ENCODE measurements at regions not wholly inside any gene's neighbourhood (a gene's known extent, or its start where the extent isn't known, plus 50 kb on each side); places are given as distances from the start of the nearest gene placed in this dataset.
"Not testable (repeated sequence)": the region's sequence is repeated elsewhere in the genome, so short reads cannot be mapped to it uniquely, and the experiment has no call there.

DNA sequence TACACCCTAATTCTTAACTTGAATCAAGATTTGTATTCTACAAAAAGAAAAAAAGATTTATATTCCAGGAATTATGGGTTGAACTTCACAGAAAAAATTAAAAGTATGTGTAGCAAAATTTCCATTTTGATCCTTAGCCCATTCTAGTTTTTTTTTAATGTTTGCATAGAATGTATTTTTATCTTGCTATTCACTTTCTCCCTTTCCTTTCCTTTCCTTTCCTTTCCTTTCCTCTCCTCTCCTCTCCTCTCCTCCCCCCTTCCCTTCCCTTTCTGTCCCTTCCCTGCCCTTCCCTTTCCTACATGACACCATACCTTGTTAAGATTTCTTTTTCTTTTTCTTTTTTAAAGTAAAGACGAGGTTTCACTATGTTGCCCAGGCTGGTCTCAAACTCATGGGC lies 542.5 kb upstream of the PTGER4 start:
- TF ChIP-seq CTCF (conservative IDR thresholded peaks at IDR 0.05; ENCODE audit: low read depth), result no peak
- ChIA-PET POLR2A (ENCODE audit: low non-redundant PET) (no interaction called here), CTCF (no interaction called here)
- no peak overlapping the region for H3K27ac ChIP-seq
- no peak for DNase-seq (ENCODE audit: low spot score)

DNA sequence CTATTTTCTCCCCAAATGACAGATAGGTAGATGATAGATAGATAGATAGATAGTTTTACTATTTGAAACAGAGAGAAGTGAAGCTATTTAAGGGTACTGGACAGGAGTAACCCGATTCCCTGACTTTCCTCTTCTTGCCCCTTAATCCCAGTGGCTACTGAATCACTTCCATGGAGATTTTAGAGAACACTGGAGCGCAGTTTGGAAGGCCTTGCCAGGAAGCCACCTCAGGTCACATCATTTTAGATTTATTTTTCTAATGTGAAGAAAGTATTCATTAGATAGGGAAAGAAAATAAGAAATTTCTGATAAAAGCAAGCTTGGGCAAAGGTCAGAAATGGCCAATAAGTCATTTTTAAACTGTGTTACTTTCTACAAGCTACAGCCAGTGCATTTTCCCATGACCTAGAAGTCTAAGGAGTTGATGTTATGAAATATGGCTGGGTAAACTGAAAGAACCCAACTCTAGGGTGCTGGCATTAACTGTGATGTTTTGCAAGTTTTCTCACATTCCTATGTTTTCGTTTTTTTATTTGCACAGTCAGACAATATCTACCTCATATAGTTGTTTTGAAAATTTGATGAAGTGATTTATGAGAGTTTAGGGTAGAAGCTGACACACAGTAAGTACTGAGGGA lies 544.7 kb upstream of the PTGER4 start:
- ChIA-PET POLR2A (ENCODE audit: low non-redundant PET) (no interaction called here), CTCF (no interaction called here)
- TF ChIP-seq CTCF (conservative IDR thresholded peaks at IDR 0.05; ENCODE audit: low read depth), result no peak
- no peak for DNase-seq (ENCODE audit: low spot score)
- H3K27ac ChIP-seq, result no peak overlapping the region

DNA sequence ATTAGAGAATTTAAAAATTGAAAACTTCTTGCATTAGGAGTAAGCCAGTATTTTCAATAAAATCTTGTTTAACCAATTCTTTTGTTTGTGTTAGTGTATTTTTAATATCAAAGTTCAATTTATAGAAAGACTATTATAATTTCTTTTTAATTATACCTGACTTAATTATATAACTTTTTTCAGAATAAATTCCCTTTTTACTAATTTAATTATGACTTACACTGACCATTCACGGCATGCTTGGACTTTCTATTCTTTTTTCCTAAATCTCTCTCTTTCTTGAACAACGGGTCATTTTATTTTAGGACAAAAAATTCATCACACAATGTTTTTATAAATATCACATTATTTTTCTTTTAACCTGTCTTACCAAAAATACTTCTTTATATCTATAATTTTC lies 555.3 kb upstream of the PTGER4 start:
- ChIA-PET CTCF (no interaction called here), POLR2A (ENCODE audit: low non-redundant PET) (no interaction called here)
- no peak for TF ChIP-seq CTCF (conservative IDR thresholded peaks at IDR 0.05; ENCODE audit: low read depth)
- no peak for DNase-seq (ENCODE audit: low spot score)
- no peak overlapping the region for H3K27ac ChIP-seq

DNA sequence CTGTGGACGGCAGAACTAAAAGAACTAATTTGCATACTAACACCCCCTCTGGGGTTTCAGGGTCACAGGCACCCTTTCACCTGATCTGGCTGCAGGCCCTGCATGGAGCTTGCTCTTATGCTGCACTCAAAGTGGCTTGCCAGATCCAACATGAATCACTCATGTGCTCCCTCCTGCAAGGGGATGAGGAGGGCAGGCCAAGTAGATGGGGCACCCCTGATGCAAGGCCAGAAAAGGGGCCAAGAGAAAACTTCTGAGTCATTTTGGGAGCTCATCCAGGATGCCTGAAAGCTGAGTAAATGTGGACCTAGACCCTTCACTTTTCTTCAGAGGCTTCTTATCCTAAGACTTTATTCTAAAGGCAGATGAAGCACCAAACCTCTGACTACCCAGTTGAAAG lies 558.5 kb upstream of the PTGER4 start:
- CTCF ChIA-PET, result no interaction called here
- DNase-seq (ENCODE audit: low spot score), result no peak
- TF ChIP-seq CTCF (conservative IDR thresholded peaks at IDR 0.05; ENCODE audit: low read depth), result no peak
- H3K27ac ChIP-seq, result no peak overlapping the region
- POLR2A ChIA-PET (ENCODE audit: low non-redundant PET), result no interaction called here

DNA sequence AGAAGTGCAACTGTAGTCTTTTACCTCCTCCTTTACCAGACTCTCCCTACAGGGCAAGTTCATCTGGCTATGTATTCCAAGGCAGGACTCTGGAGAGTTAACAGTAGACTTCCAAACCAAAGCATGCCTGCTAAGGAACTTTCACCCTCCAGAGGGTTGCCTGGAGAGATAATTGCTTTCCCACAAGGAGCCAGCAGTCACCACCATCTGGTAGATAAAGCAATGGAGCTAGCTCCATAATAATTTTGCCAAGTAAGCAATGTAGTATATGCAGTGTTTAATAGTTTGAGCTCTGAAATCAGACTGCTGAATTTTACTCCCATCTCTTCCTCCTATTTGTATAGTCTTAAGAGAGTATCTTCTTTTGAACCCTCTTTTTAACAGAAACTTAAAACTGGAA lies 566.8 kb upstream of the PTGER4 start:
- TF ChIP-seq CTCF (conservative IDR thresholded peaks at IDR 0.05; ENCODE audit: low read depth), result no peak
- ChIA-PET POLR2A (ENCODE audit: low non-redundant PET) (no interaction called here), CTCF (no interaction called here)
- DNase-seq (ENCODE audit: low spot score), result no peak
- H3K27ac ChIP-seq, result no peak overlapping the region

- CTCF ChIA-PET; POLR2A ChIA-PET (ENCODE audit: low non-redundant PET); DNase-seq (ENCODE audit: low spot score); H3K27ac ChIP-seq: not testable (repeated sequence)
Measured at GRCh38 chr5:40111036-40111435, 568.7 kb upstream of the PTGER4 start.

DNA sequence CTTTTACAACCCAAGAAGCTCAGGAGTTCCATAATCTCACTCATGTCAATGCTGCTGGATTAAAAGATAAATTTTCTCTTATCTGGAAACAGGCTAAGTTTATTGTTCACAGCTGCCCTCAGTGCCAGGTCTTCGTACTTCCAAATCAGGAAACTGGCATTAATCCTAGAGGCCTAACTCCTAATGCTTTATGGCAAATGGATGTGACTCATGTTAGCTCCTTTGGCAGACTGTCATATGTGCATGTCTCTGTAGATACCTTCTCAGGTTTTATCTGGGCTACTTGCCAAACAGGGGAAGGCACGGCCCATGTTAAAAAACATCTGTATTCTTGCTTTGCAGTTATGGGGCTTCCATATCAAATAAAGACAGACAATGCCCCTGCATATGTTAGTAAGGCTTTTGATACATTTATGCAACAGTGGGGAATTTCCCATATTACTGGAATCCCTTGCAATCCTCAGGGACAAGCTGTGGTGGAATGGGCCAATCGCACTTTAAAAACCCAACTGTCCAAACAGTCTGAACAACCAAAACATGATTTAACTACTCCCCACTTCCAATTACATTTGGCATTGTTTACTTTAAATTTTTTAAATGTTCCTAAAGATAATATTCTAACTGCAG lies 570.8 kb upstream of the PTGER4 start:
- H3K27ac ChIP-seq; POLR2A ChIA-PET (ENCODE audit: low non-redundant PET): not testable (repeated sequence)
- DNase-seq (ENCODE audit: low spot score), result peak; percentile 24
- CTCF ChIA-PET, result interaction anchor here (0.6 kb wide), 1 partner anchor 203 kb away, joined by 3 read pairs; no protein-coding TSS in a partner anchor

DNA sequence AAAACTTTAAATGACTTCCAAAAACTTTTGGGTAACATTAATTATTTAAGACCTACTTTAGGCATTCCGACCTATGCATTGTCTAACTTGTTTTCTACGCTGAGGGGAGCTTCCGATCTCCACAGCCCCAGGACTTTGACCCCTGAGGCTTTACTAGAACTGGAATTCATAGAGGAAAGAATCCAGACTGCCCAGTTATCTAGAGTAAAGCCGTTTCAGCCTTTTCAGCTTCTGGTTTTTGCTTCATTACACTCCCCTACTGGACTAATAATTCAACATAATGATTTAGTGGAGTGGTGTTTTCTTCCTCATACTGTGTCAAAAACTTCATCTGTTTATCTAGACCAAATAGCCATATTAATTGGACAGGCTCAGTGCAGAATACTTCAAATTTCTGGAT lies 571.9 kb upstream of the PTGER4 start:
- POLR2A ChIA-PET (ENCODE audit: low non-redundant PET); DNase-seq (ENCODE audit: low spot score); H3K27ac ChIP-seq: not testable (repeated sequence)
- CTCF ChIA-PET, result interaction anchor here (1.1 kb wide), 1 partner anchor 23 kb away, joined by 5 read pairs; no protein-coding TSS in a partner anchor
